WTC11 (cell line): ENCODE measurements at regions not wholly inside any gene's neighbourhood (a gene's known extent, or its start where the extent isn't known, plus 50 kb on each side); places are given as distances from the start of the nearest gene placed in this dataset.

Experiments used
- ATAC-seq: fragments of 200-7000 bp; cut with Tn5 transposase; 2 replicates; pipeline ENCODE4 v1.10.0; 2021; ENCODE audit warnings: mild to moderate bottlenecking, moderate library complexity
- CTCF ChIA-PET: fragments of 300-600 bp; sonication (Branson Sonifier 250); formaldehyde crosslinking; loops from one replicate; lab custom pipeline; 2021; ENCODE audit warnings: antibody characterized with exemption; lab: Charles Lee
- POLR2A ChIA-PET: fragments of 350-600 bp; sonication (Branson Sonifier 250); formaldehyde crosslinking; loops from one replicate; lab custom pipeline; 2021; ENCODE audit warnings: antibody characterized with exemption; lab: Charles Lee
- DNase-seq: peaks from one replicate; pipeline ENCODE4 v3.0.0; 2021; ENCODE audit warnings: low spot score
- H3K27ac Mint-ChIP-seq: 2 replicates; pipeline ENCODE4 v1.8.0; 2021; ENCODE audit warnings: mixed read lengths
- H3K27me3 Mint-ChIP-seq: 2 replicates; pipeline ENCODE4 v1.8.0; 2021; ENCODE audit warnings: low read depth, mild to moderate bottlenecking, moderate library complexity, mixed read lengths
- H3K36me3 Mint-ChIP-seq: 2 replicates; pipeline ENCODE4 v1.8.0; 2021; ENCODE audit warnings: mixed read lengths
- H3K4me1 Mint-ChIP-seq: 2 replicates; pipeline ENCODE4 v1.8.0; 2022; ENCODE audit warnings: mixed read lengths
- H3K4me3 Mint-ChIP-seq: 2 replicates; pipeline ENCODE4 v1.8.0; 2021; ENCODE audit warnings: mild to moderate bottlenecking, moderate library complexity, mixed read lengths
- H3K9me3 Mint-ChIP-seq: 2 replicates; pipeline ENCODE4 v1.8.0; 2021; ENCODE audit warnings: mixed read lengths
- ATF6 ChIP-seq: sonication (generic); formaldehyde crosslinking; IDR thresholded peaks from 2 replicates; pipeline ENCODE4 v1.8.1; 2023; ENCODE audit warnings: mild to moderate bottlenecking, missing genetic modification reagents
- E2F4 ChIP-seq: sonication (generic); formaldehyde crosslinking; IDR thresholded peaks from 2 replicates; pipeline ENCODE4 v1.8.1; 2022; ENCODE audit warnings: low read depth, mild to moderate bottlenecking, moderate library complexity, missing genetic modification reagents, borderline replicate concordance
- E2F5 ChIP-seq: sonication (generic); formaldehyde crosslinking; IDR thresholded peaks from 2 replicates; pipeline ENCODE4 v1.8.1; 2022; ENCODE audit warnings: mild to moderate bottlenecking, moderate library complexity, missing genetic modification reagents
- FOXJ3 ChIP-seq: sonication (generic); formaldehyde crosslinking; IDR thresholded peaks from 2 replicates; pipeline ENCODE4 v1.9.0; 2021; ENCODE audit warnings: missing genetic modification reagents, mild to moderate bottlenecking, borderline replicate concordance
- HMGA2 ChIP-seq: fragments of 250-450 bp; sonication (Bioruptor Pico); IDR thresholded peaks from 2 replicates; pipeline ENCODE4 v1.4.0; 2021; ENCODE audit warnings: mild to moderate bottlenecking, moderate library complexity
- NFYB ChIP-seq: sonication (generic); formaldehyde crosslinking; conservative IDR thresholded peaks from 2 replicates; pipeline ENCODE4 v1.8.0; 2022; ENCODE audit warnings: low read depth, missing genetic modification reagents
- ZNF121 ChIP-seq: sonication (generic); formaldehyde crosslinking; IDR thresholded peaks from 2 replicates; pipeline ENCODE4 v1.8.0; 2023; ENCODE audit warnings: missing genetic modification reagents
- ZNF263 ChIP-seq: sonication (generic); formaldehyde crosslinking; IDR thresholded peaks from 2 replicates; pipeline ENCODE4 v1.8.1; 2022; ENCODE audit warnings: low read depth, mild to moderate bottlenecking, moderate library complexity, missing genetic modification reagents
- ZNF317 ChIP-seq: sonication (generic); formaldehyde crosslinking; IDR thresholded peaks from 2 replicates; pipeline ENCODE4 v1.8.1; 2023; ENCODE audit warnings: low read depth, mild to moderate bottlenecking, moderate library complexity, missing genetic modification reagents, borderline replicate concordance
- ZNF396 ChIP-seq: fragments of 250-450 bp; sonication (Bioruptor Pico); IDR thresholded peaks from 2 replicates; pipeline ENCODE4 v1.8.0; 2021; ENCODE audit warnings: mild to moderate bottlenecking, moderate library complexity, borderline replicate concordance
- ZNF532 ChIP-seq: fragments of 250-450 bp; sonication (Bioruptor Pico); IDR thresholded peaks from 2 replicates; pipeline ENCODE4 v1.9.0; 2021; ENCODE audit warnings: mild to moderate bottlenecking, borderline replicate concordance

- no peaks in the 10 kb centered on the region for H3K9me3 Mint-ChIP-seq
- TF ChIP-seq ZNF532 = no peak
- no peak for ATAC-seq
- no peak for DNase-seq
- CTCF ChIA-PET = no interaction called here
- no peaks in the 10 kb centered on the region for H3K27me3 Mint-ChIP-seq
- POLR2A ChIA-PET = interaction anchor here (0.7 kb wide), 1 partner anchor 695 kb away, joined by 4 read pairs; no protein-coding TSS in a partner anchor
- H3K4me1 Mint-ChIP-seq = no peaks in the 10 kb centered on the region
- H3K4me3 Mint-ChIP-seq = no peak overlapping the region
- H3K27ac Mint-ChIP-seq = no peak overlapping the region
- no peaks in the 10 kb centered on the region for H3K36me3 Mint-ChIP-seq
These were observed 566.0 kb upstream of the TENM3 start for GRCh38 chr4:181677201-181677600.

GRCh38 chr4:181677621-181678020, 565.6 kb upstream of the TENM3 start:
- CTCF ChIA-PET = no interaction called here
- DNase-seq (no peak), ATAC-seq (no peak)
- Mint-ChIP-seq H3K27ac (no peak overlapping the region), H3K4me3 (no peak overlapping the region), H3K4me1 (no peaks in the 10 kb centered on the region), H3K36me3 (no peaks in the 10 kb centered on the region), H3K27me3 (no peaks in the 10 kb centered on the region), H3K9me3 (no peaks in the 10 kb centered on the region)
- TF ChIP-seq NFYB (CRISPR knock-in tag) (no peak), ZNF396 (CRISPR knock-in tag) (no peak), ZNF263 (CRISPR knock-in tag) (no peak), ZNF317 (CRISPR knock-in tag) (no peak), FOXJ3 (CRISPR knock-in tag) (no peak), ATF6 (no peak)
- POLR2A ChIA-PET = no interaction called here

- Mint-ChIP-seq H3K27me3 (no peaks in the 10 kb centered on the region), H3K36me3 (0 out of 2 replicates have a peak, but pooled peaks cover 2% of the 10 kb centered on the region), H3K4me1 (no peaks in the 10 kb centered on the region), H3K27ac (no peak overlapping the region), H3K9me3 (no peaks in the 10 kb centered on the region; the same call in 1 of the 2 replicates), H3K4me3 (no peak overlapping the region)
- ATAC-seq (no peak), DNase-seq (no peak)
- ChIA-PET CTCF (no interaction called here), POLR2A (no interaction called here)
- TF ChIP-seq ZNF121 (CRISPR knock-in tag) = no peak
- TF ChIP-seq E2F4 (CRISPR knock-in tag) = no peak
- no peak for TF ChIP-seq HMGA2 (CRISPR knock-in tag)
- no peak for TF ChIP-seq E2F5
These were observed 563.4 kb upstream of the TENM3 start for GRCh38 chr4:181679754-181680153.
